WERI-Rb-1 (cell line): ENCODE measurements at regions not wholly inside any gene's neighbourhood (a gene's known extent, or its start where the extent isn't known, plus 50 kb on each side); places are given as distances from the start of the nearest gene placed in this dataset.

Source experiments
- DNase-seq: peaks from one replicate; pipeline ENCODE4 v3.0.0-alpha.2; 2020
- H3K27ac ChIP-seq: fragments of 250-450 bp; sonication (Bioruptor Pico); 2 replicates; pipeline ENCODE4 v1.5.1; 2020; ENCODE audit warnings: mild to moderate bottlenecking, moderate library complexity
- H3K27me3 ChIP-seq: fragments of 250-450 bp; sonication (Bioruptor Pico); 2 replicates; pipeline ENCODE4 v1.5.1; 2021; ENCODE audit warnings: mild to moderate bottlenecking, low read depth, moderate library complexity; ENCODE audit not compliant: insufficient read depth, severe bottlenecking
- H3K36me3 ChIP-seq: fragments of 250-450 bp; sonication (Bioruptor Pico); 2 replicates; pipeline ENCODE4 v1.5.1; 2020; ENCODE audit warnings: mild to moderate bottlenecking, moderate library complexity
- H3K4me3 ChIP-seq: 2 replicates; pipeline ENCODE4 v1.5.1; 2011; ENCODE audit warnings: low read depth, mild to moderate bottlenecking, control low read depth, low read length
- H3K9me3 ChIP-seq: fragments of 250-450 bp; sonication (Bioruptor Pico); 2 replicates; pipeline ENCODE4 v1.5.1; 2021; ENCODE audit warnings: mild to moderate bottlenecking, moderate library complexity; ENCODE audit not compliant: severe bottlenecking
- TF ChIP-seq, protein P1 (sequence below): IDR thresholded peaks from 2 replicates; pipeline ENCODE4 v1.5.1; 2011; ENCODE audit warnings: low read depth, mild to moderate bottlenecking, control low read depth, inconsistent platforms, low read length

DNA sequence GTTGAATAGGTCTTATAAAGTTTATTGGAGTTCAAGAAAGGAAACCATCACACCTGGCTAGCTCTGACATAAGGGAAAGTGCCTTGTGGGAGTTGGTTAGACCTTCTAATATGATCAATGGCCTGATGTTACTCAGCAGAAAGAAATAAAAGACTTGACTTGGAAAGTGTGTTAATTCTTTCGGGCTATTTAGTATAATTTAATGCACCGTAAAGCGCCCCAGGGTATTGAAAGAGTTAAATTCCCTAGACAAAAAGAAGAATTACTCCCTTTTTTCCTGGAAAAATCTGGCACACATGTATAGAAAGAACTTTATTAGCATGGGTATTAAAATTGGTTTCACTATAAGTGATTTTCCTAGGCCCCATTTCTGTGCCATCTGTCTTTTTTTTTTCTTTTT lies 1125.7 kb upstream of the FLRT2 start:
- no peak for DNase-seq
- TF ChIP-seq, protein P1, sequence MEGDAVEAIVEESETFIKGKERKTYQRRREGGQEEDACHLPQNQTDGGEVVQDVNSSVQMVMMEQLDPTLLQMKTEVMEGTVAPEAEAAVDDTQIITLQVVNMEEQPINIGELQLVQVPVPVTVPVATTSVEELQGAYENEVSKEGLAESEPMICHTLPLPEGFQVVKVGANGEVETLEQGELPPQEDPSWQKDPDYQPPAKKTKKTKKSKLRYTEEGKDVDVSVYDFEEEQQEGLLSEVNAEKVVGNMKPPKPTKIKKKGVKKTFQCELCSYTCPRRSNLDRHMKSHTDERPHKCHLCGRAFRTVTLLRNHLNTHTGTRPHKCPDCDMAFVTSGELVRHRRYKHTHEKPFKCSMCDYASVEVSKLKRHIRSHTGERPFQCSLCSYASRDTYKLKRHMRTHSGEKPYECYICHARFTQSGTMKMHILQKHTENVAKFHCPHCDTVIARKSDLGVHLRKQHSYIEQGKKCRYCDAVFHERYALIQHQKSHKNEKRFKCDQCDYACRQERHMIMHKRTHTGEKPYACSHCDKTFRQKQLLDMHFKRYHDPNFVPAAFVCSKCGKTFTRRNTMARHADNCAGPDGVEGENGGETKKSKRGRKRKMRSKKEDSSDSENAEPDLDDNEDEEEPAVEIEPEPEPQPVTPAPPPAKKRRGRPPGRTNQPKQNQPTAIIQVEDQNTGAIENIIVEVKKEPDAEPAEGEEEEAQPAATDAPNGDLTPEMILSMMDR, result no peak
- Histone ChIP-seq H3K36me3 (no peaks in the 10 kb centered on the region), H3K27me3 (no peaks in the 10 kb centered on the region), H3K27ac (no peak overlapping the region), H3K9me3 (no peaks in the 10 kb centered on the region), H3K4me3 (no peak overlapping the region)

DNA sequence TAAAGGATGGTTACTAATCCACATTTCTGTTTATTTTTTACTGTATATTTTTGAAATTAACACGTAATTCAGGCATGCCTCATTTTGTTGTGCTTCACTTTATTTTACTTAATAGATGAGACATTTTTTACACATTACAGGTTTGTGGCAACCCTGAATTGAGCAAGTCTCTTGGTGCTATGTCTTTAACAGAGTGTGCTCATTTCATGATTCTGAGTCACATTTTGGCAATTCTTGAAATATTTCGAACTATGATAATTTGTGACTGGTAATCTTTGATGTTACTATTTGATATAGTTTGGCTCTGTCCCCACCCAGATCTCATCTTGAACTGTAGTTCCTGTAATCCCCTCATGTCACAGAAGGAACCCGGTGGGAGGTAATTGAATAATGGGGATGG lies 1120.5 kb upstream of the FLRT2 start:
- Histone ChIP-seq H3K27ac (no peak overlapping the region), H3K4me3 (no peak overlapping the region), H3K9me3 (no peaks in the 10 kb centered on the region), H3K36me3 (no peaks in the 10 kb centered on the region), H3K27me3 (no peaks in the 10 kb centered on the region)
- DNase-seq, result no peak
- TF ChIP-seq, protein P1, result no peak

DNA sequence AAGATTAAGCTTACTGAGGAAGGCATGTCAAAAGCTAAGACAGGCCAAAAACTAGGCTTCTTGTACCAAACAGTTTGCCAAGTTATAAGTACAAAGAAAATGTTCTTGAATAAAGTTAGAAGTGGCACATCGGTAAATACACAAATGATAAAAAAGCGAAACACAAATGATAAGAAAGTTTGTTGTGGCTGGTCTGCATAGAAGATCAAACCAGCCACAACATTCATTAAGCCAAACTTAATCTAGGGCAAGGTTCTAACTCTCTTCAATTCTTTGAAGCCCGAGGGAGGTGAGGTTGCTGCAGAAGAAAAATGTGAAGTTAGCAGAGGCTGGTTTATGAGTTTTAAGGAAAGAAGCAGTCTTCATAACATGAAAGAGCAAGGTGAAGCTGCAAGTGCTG lies 1119.6 kb upstream of the FLRT2 start:
- TF ChIP-seq, protein P1, result no peak
- no peak for DNase-seq
- Histone ChIP-seq H3K9me3 (no peaks in the 10 kb centered on the region), H3K4me3 (no peak overlapping the region), H3K36me3 (no peaks in the 10 kb centered on the region), H3K27me3 (no peaks in the 10 kb centered on the region), H3K27ac (no peak overlapping the region)

DNA sequence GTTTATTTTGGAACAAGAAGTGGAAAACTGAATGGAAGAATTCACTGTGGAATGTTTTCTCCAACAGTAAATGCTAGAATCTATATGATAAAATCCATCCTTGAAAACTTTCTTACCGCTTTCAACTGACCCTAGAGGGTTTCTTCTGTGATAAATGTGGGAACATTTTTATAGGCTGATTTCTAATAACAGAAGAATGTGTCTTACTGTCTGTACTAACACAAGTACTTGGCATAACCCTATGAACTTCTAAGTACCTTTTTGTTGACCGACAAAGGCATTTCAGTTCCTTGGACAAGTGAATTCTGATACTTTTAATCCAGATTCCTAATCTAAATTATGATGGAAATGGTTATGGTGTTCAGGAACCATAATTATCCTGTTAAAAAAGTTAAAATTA lies 1109.7 kb upstream of the FLRT2 start:
- H3K4me3 ChIP-seq, result no peak overlapping the region
- no peaks in the 10 kb centered on the region for H3K27me3 ChIP-seq
- DNase-seq, result no peak
- TF ChIP-seq, protein P1, result no peak
- H3K36me3 ChIP-seq, result no peaks in the 10 kb centered on the region
- H3K27ac ChIP-seq, result no peak overlapping the region
- H3K9me3 ChIP-seq, result no peaks in the 10 kb centered on the region

DNA sequence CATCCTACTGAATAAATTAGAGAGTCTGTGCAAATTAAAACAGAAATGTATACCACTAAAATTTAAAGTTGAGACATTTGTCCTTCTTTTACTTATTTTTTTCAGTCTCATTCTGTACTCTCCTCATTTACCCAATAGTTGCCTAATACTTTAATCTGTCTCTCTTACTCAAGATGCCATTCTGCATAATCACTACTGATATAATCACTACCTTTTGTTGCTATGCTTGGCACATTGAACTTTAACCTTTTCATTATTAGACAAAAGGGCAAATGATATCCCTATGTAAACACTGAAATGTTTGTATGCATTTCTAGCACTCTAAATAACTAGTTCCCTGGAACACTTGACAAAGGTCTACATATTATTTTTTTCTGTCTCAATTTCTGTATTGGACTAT lies 1108.3 kb upstream of the FLRT2 start:
- no peaks in the 10 kb centered on the region for H3K36me3 ChIP-seq
- TF ChIP-seq, protein P1, result no peak
- no peak overlapping the region for H3K4me3 ChIP-seq
- DNase-seq, result no peak
- no peaks in the 10 kb centered on the region for H3K27me3 ChIP-seq
- H3K9me3 ChIP-seq, result no peaks in the 10 kb centered on the region
- H3K27ac ChIP-seq, result no peak overlapping the region

DNA sequence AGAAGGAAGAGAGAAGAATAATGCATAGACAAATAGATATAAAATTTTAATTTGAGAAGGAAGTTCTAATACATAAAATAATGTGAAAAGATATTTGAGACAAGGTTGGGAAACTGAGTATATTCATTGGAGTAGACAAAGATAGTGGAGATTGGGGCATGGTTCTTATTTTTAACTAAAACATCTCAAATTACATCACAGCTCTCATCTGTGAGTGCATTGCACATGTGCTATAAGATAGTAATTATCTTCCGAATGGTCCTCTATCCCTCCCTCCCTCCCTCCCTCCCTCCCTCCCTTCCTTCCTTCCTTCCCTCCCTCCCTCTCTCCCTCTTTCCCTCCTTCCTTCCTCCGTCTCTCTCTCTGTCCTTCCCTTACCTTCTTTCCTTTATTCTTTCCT lies 1104.0 kb upstream of the FLRT2 start:
- H3K9me3 ChIP-seq, result no peaks in the 10 kb centered on the region
- no peaks in the 10 kb centered on the region for H3K27me3 ChIP-seq
- no peak overlapping the region for H3K4me3 ChIP-seq
- TF ChIP-seq, protein P1, result no peak
- no peaks in the 10 kb centered on the region for H3K36me3 ChIP-seq
- DNase-seq, result no peak
- H3K27ac ChIP-seq, result no peak overlapping the region
